GM19240 (cell line): ENCODE measurements at regions not wholly inside any gene's neighbourhood (a gene's known extent, or its start where the extent isn't known, plus 50 kb on each side); places are given as distances from the start of the nearest gene placed in this dataset.

Experiments used
- DNase-seq: peaks from one replicate; pipeline ENCODE4 v3.0.0; 2011; ENCODE audit warnings: low spot score; ENCODE audit not compliant: insufficient read length

GRCh38 chr6:22926790-22927354 is 357.5 kb downstream of the HDGFL1 start:
- DNase-seq, result no peak

GRCh38 chr6:22928775-22929174 is 359.4 kb downstream of the HDGFL1 start:
- DNase-seq, result no peak

- DNase-seq, result no peak
These were observed 360.1 kb downstream of the HDGFL1 start for GRCh38 chr6:22929311-22929985.

GRCh38 chr6:22940581-22941290 is 371.4 kb downstream of the HDGFL1 start:
- DNase-seq, result no peak

GRCh38 chr6:22942403-22942802 is 373.0 kb downstream of the HDGFL1 start:
- no peak for DNase-seq

GRCh38 chr6:22943327-22943726 is 374.0 kb downstream of the HDGFL1 start:
- DNase-seq, result no peak

GRCh38 chr6:22949967-22950366 is 380.6 kb downstream of the HDGFL1 start:
- no peak for DNase-seq

GRCh38 chr6:22952097-22952496 is 382.7 kb downstream of the HDGFL1 start:
- no peak for DNase-seq

GRCh38 chr6:22954749-22955385 is 385.5 kb downstream of the HDGFL1 start:
- no peak for DNase-seq

- DNase-seq, result no peak
These were observed 386.8 kb downstream of the HDGFL1 start for GRCh38 chr6:22956029-22956681.

GRCh38 chr6:22958677-22959076 is 389.3 kb downstream of the HDGFL1 start:
- DNase-seq, result no peak

- DNase-seq, result no peak
These were observed 390.2 kb downstream of the HDGFL1 start for GRCh38 chr6:22959571-22959970.

- no peak for DNase-seq
These were observed 395.0 kb downstream of the HDGFL1 start for GRCh38 chr6:22964334-22964733.

- DNase-seq, result no peak
These were observed 396.5 kb downstream of the HDGFL1 start for GRCh38 chr6:22965889-22966288.

- DNase-seq, result no peak
These were observed 397.5 kb downstream of the HDGFL1 start for GRCh38 chr6:22966691-22967422.

- DNase-seq, result no peak
These were observed 400.6 kb downstream of the HDGFL1 start for GRCh38 chr6:22970004-22970403.

- no peak for DNase-seq
These were observed 403.4 kb downstream of the HDGFL1 start for GRCh38 chr6:22972771-22973170.

- DNase-seq, result no peak
These were observed 405.7 kb downstream of the HDGFL1 start for GRCh38 chr6:22975079-22975478.

- no peak for DNase-seq
These were observed 411.1 kb downstream of the HDGFL1 start for GRCh38 chr6:22980446-22980845.

- no peak for DNase-seq
These were observed 432.8 kb downstream of the HDGFL1 start for GRCh38 chr6:23002044-23002619.
